ENCODE measurements at regions not wholly inside any gene's neighbourhood (a gene's known extent, or its start where the extent isn't known, plus 50 kb on each side); places are given as distances from the start of the nearest gene placed in this dataset.

DNA sequence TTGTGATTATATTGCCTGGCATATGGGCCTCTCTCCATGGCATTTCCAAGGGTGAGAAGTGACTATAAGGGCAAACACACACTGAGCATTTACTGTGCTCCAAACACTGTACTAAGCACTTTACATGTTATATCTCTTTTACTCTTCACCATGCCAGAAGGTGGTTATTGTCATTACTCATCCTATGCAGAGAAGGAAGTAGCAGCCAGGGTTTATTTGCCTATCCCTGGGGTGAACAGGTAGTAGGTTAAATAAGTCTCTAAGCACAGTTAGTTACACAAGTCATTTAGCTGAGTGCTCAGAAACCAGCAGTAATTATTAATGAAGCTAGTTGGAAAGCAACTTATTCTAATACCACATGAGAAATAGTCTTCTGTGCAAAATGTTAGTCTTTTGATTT, 109.9 kb upstream of the SYNPR start:
- no peak for DNase-seq (ENCODE audit: low read depth)
- H3K4me3 ChIP-seq (ENCODE audit: low read depth, low read length) = no peak overlapping the region
- TF ChIP-seq, protein P1, sequence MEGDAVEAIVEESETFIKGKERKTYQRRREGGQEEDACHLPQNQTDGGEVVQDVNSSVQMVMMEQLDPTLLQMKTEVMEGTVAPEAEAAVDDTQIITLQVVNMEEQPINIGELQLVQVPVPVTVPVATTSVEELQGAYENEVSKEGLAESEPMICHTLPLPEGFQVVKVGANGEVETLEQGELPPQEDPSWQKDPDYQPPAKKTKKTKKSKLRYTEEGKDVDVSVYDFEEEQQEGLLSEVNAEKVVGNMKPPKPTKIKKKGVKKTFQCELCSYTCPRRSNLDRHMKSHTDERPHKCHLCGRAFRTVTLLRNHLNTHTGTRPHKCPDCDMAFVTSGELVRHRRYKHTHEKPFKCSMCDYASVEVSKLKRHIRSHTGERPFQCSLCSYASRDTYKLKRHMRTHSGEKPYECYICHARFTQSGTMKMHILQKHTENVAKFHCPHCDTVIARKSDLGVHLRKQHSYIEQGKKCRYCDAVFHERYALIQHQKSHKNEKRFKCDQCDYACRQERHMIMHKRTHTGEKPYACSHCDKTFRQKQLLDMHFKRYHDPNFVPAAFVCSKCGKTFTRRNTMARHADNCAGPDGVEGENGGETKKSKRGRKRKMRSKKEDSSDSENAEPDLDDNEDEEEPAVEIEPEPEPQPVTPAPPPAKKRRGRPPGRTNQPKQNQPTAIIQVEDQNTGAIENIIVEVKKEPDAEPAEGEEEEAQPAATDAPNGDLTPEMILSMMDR (IDR thresholded peaks at IDR 0.05; ENCODE audit: low read depth, low read length, missing control alignments) = no peak

DNA sequence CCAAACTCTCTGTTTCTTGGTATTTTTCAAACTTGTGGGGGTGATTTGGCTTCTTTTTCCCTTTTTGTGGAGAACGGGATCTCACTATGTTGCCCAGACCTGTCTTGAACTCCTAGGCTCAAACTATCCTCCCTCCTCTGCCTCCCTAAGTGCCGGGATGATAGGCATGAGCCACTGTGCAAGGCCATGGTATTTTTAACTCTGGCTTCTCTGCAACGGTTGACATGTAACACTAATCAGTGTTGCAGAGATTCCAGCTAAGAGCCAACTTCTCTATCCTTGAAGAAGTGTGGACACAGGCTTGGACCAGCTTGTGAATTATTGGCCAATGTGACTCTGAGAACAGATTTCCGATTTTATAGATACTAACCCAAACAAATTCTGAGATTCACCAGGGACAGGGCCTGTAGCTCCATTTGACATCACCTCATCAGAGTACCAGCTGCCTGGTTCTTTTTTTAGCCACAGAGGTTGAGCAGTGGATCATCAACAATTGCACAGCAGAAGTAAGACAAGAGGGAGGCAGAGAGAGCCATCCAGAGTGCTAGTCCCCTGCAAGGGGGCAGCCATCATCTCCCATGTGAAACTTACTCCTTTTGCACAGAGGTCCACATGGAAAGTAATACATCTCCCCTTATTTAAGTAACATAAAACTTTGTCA, 98.1 kb upstream of the SYNPR start:
- H3K4me3 ChIP-seq (ENCODE audit: low read depth, low read length) = no peak overlapping the region
- DNase-seq (ENCODE audit: low read depth) = no peak

GRCh38 chr3:63192248-63192647, 85.9 kb upstream of the SYNPR start:
- no peak overlapping the region for H3K4me3 ChIP-seq (ENCODE audit: low read depth, low read length)
- TF ChIP-seq, protein P1 (IDR thresholded peaks at IDR 0.05; ENCODE audit: low read depth, low read length, missing control alignments) = no peak
- no peak for DNase-seq (ENCODE audit: low read depth)

More for the DNA sequence above, 98.1 kb upstream of the SYNPR start:
- TF ChIP-seq, protein P1 (IDR thresholded peaks at IDR 0.05; ENCODE audit: low read depth, low read length, missing control alignments) = no peak

DNA sequence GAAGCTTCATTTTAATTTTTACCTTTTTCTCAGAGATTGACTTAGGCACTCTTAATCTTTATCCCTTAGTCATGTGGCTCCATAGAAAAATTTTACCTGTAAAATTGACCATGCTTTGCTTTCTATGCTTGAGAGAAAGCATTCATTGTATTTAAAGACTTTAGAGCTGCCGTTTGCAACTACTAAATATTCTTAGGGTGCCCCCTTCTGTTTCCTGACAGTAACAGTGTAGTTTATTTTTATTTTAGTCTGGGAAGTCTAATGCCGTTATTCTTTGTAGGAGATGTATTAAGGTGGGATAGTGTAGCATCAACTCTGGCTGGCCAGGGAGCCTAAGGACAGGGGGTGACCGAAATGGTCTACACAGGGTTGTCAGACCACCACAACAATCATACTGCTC, 84.5 kb upstream of the SYNPR start:
- H3K4me3 ChIP-seq (ENCODE audit: low read depth, low read length) = no peak overlapping the region
- no peak for DNase-seq (ENCODE audit: low read depth)
- TF ChIP-seq, protein P1 (IDR thresholded peaks at IDR 0.05; ENCODE audit: low read depth, low read length, missing control alignments) = no peak

- TF ChIP-seq, protein P1 (IDR thresholded peaks at IDR 0.05; ENCODE audit: low read depth, low read length, missing control alignments) = no peak
- no peak for DNase-seq (ENCODE audit: low read depth)
- no peak overlapping the region for H3K4me3 ChIP-seq (ENCODE audit: low read depth, low read length)
These were observed 78.5 kb upstream of the SYNPR start for GRCh38 chr3:63199606-63200005.

- no peak overlapping the region for H3K4me3 ChIP-seq (ENCODE audit: low read depth, low read length)
- no peak for DNase-seq (ENCODE audit: low read depth)
- TF ChIP-seq, protein P1 (IDR thresholded peaks at IDR 0.05; ENCODE audit: low read depth, low read length, missing control alignments) = no peak
These were observed 75.6 kb upstream of the SYNPR start for GRCh38 chr3:63202529-63202928.

DNA sequence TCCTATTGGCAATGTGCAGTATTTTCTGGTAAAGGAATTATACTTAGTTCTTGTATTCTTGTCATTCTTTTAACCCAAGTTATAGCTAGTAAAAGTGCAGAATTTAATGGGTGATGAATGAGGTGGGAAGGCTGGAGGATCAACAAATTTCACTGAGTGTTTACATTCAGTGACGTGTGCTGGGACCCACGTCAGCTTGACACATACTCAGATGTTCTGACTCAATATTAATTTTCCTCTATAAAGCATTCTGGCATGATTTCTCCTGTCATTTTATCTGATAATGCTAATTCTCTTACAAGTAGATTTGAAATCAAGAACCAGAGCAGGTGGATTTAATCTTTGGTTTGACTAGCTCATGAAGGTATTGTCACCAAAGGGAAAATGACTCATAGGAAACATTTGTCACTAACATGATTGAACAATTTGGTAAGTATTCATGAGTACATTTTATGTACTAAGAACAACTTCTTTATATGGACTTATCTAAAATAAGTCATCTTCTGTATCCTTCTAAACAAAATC, 71.0 kb upstream of the SYNPR start:
- TF ChIP-seq, protein P1 (IDR thresholded peaks at IDR 0.05; ENCODE audit: low read depth, low read length, missing control alignments) = no peak
- DNase-seq (ENCODE audit: low read depth) = no peak

More for the DNA sequence above, 71.0 kb upstream of the SYNPR start:
- H3K4me3 ChIP-seq (ENCODE audit: low read depth, low read length) = no peak overlapping the region
